ENCODE measurements at regions not wholly inside any gene's neighbourhood (a gene's known extent, or its start where the extent isn't known, plus 50 kb on each side); places are given as distances from the start of the nearest gene placed in this dataset.

DNA sequence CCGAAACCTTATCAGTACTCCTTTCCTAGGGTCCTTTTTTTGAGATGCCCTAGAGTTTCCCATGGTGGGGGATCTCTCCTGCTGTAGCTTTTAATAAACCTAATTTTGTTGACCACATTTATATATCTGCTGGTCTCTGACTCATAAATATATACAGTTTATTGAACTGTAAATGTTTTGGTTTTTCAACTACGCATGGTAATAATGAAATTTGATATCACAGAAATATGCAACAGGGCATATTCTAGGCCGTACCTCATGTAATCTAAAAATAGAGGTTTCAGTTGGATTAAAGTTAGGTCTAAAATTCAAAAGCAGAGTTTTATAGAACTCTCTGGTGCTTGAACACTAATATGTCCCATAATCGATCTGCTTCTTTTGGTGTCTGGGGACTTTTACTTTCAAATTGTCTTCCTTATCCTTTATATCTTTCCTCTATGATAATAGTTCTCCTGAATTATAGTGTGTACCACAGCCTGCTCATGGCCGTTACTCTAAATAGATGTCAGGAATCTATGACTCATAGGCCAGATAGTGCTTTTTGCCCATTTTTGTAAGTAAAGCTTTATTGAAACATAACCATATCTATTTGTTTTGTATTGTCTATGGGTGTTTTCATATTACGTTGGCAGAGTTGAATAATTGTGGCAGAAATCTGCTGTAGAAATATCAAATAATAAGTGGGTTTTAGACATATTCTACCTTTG, 324.8 kb upstream of the PCDH9 start:
- TF ChIP-seq CTCF (IDR thresholded peaks at IDR 0.05) (no peak), POLR2A (IDR thresholded peaks at IDR 0.05) (no peak)

All from lower leg skin (tissue), 3 donors.